Right forelimb (tissue), 1 donor: ENCODE measurements at regions not wholly inside any gene's neighbourhood (a gene's known extent, or its start where the extent isn't known, plus 50 kb on each side); places are given as distances from the start of the nearest gene placed in this dataset.

Source experiments
- DNase-seq: peaks from one replicate; pipeline ENCODE4 v3.0.0-alpha.2; 2018

- no peak for DNase-seq
Observed at GRCh38 chr5:2696156-2696807, 55.2 kb downstream of the IRX2 start.

GRCh38 chr5:2695200-2695891, 56.1 kb downstream of the IRX2 start:
- no peak for DNase-seq

GRCh38 chr5:2691530-2691929, 59.9 kb downstream of the IRX2 start:
- no peak for DNase-seq

- no peak for DNase-seq
Observed at GRCh38 chr5:2690293-2690692, 61.2 kb downstream of the IRX2 start.

GRCh38 chr5:2688586-2688985, 62.9 kb downstream of the IRX2 start:
- DNase-seq, result no peak

GRCh38 chr5:2687746-2688145, 63.7 kb downstream of the IRX2 start:
- no peak for DNase-seq

GRCh38 chr5:2686321-2687124, 65.0 kb downstream of the IRX2 start:
- DNase-seq, result no peak

GRCh38 chr5:2685651-2686272, 65.7 kb downstream of the IRX2 start:
- no peak for DNase-seq

GRCh38 chr5:2684606-2685005, 66.9 kb downstream of the IRX2 start:
- no peak for DNase-seq

- DNase-seq, result no peak
Observed at GRCh38 chr5:2683720-2684119, 67.8 kb downstream of the IRX2 start.

- no peak for DNase-seq
Observed at GRCh38 chr5:2681476-2681875, 70.0 kb downstream of the IRX2 start.

- no peak for DNase-seq
Observed at GRCh38 chr5:2680979-2681378, 70.5 kb downstream of the IRX2 start.

- DNase-seq, result no peak
Observed at GRCh38 chr5:2677689-2678088, 73.8 kb downstream of the IRX2 start.

- no peak for DNase-seq
Observed at GRCh38 chr5:2675548-2675947, 75.9 kb downstream of the IRX2 start.

- DNase-seq, result no peak
Observed at GRCh38 chr5:2674456-2674855, 77.0 kb downstream of the IRX2 start.

GRCh38 chr5:2670940-2671339, 80.5 kb downstream of the IRX2 start:
- DNase-seq, result no peak

GRCh38 chr5:2669913-2670312, 81.6 kb downstream of the IRX2 start:
- no peak for DNase-seq

GRCh38 chr5:2669259-2669658, 82.2 kb downstream of the IRX2 start:
- DNase-seq, result no peak

- DNase-seq, result no peak
Observed at GRCh38 chr5:2666081-2666480, 85.4 kb downstream of the IRX2 start.

GRCh38 chr5:2663489-2663888, 88.0 kb downstream of the IRX2 start:
- DNase-seq, result no peak

GRCh38 chr5:2660315-2660714, 91.2 kb downstream of the IRX2 start:
- DNase-seq, result no peak

- DNase-seq, result no peak
Observed at GRCh38 chr5:2658881-2659470, 92.5 kb downstream of the IRX2 start.

GRCh38 chr5:2658447-2658846, 93.0 kb downstream of the IRX2 start:
- no peak for DNase-seq
